B cell (primary cell): ENCODE measurements at regions not wholly inside any gene's neighbourhood (a gene's known extent, or its start where the extent isn't known, plus 50 kb on each side); places are given as distances from the start of the nearest gene placed in this dataset.

Source experiments
- ATAC-seq: fragments of 200-7000 bp; cut with Tn5 transposase; one replicate; pipeline ENCODE4 v1.10.0; 2021; ENCODE audit warnings: low read depth, mild to moderate bottlenecking, moderate number of reproducible peaks, moderate library complexity
- CTCF ChIA-PET: fragments of 350-600 bp; sonication (Branson Sonifier 250); formaldehyde crosslinking; loops from one replicate; lab custom pipeline; 2021; ENCODE audit warnings: antibody characterized with exemption, inconsistent platforms; lab: Charles Lee
- POLR2A ChIA-PET: fragments of 350-600 bp; sonication (Branson Sonifier 250); formaldehyde crosslinking; loops from one replicate; lab custom pipeline; 2021; ENCODE audit warnings: antibody characterized with exemption; lab: Charles Lee
- DNase-seq: peaks from one replicate; pipeline ENCODE4 v3.0.0; 2013
- H2AFZ ChIP-seq: 2 replicates; pipeline ENCODE4 v1.6.1; 2012; ENCODE audit warnings: mild to moderate bottlenecking, low read depth, low read length; ENCODE audit not compliant: insufficient read depth, poor library complexity, severe bottlenecking
- H3K27ac ChIP-seq, 2 donors: 1 replicate in 1 of 2; 2 replicates in 1 of 2; pipeline ENCODE4 v1.5.1; 2012 to 2013; ENCODE audit warnings: low read length in 2 of 2, mild to moderate bottlenecking in 2 of 2, moderate library complexity in 1 of 2
- H3K27me3 ChIP-seq, 4 experiments: fragments of 200-600 bp in 1 of 4; sonication (generic) in 1 of 4; replicated peaks in 1 of 4; 1 replicate in 2 of 4; 2 replicates in 2 of 4; pipeline versions ENCODE4 v1.6.1 to v1.7.0; 2013 to 2016; ENCODE audit warnings: low read length in 3 of 4, mild to moderate bottlenecking in 2 of 4, mixed read lengths in 1 of 4, moderate library complexity in 1 of 4; ENCODE audit not compliant: insufficient read depth in 4 of 4, control insufficient read depth in 3 of 4; ENCODE audit errors: control extremely low read depth in 1 of 4
- H3K36me3 ChIP-seq, 2 experiments: replicated peaks in 1 of 2; 1 replicate in 1 of 2; 2 replicates in 1 of 2; pipeline versions ENCODE4 v1.6.1 to v1.7.1; 2013; ENCODE audit warnings: low read length in 1 of 2; ENCODE audit not compliant: insufficient read depth in 2 of 2, control insufficient read depth in 1 of 2; ENCODE audit errors: control extremely low read depth in 1 of 2, extremely low read depth in 1 of 2
- H3K4me1 ChIP-seq, 2 donors: fragments of 200-600 bp in 1 of 2; sonication (generic) in 1 of 2; 1 replicate in 1 of 2; 2 replicates in 1 of 2; pipeline versions ENCODE4 v1.5.1 to v1.6.1; 2013 to 2017; ENCODE audit warnings: low read length in 2 of 2; ENCODE audit not compliant: control insufficient read depth in 2 of 2, insufficient read depth in 2 of 2
- H3K4me2 ChIP-seq: replicated peaks from 2 replicates; pipeline ENCODE3; 2012; ENCODE audit warnings: mild to moderate bottlenecking, low read depth, low read length; ENCODE audit not compliant: poor library complexity, severe bottlenecking
- H3K4me3 ChIP-seq, 5 experiments: fragments of 200-600 bp in 1 of 5; sonication (generic) in 1 of 5; 1 replicate in 3 of 5; 2 replicates in 2 of 5; pipeline versions ENCODE4 v1.5.1 to v1.7.0; 2011 to 2016; ENCODE audit warnings: low read length in 4 of 5, mild to moderate bottlenecking in 4 of 5, low read depth in 2 of 5, control low read depth in 1 of 5, moderate library complexity in 1 of 5; ENCODE audit not compliant: insufficient read depth in 1 of 5; ENCODE audit errors: control extremely low read depth in 1 of 5, extremely low read depth in 1 of 5
- H3K79me2 ChIP-seq: fragments of 200-600 bp; sonication (generic); one replicate; pipeline ENCODE4 v1.6.0; 2016; ENCODE audit warnings: low read length; ENCODE audit not compliant: control insufficient read depth, insufficient read depth
- H3K9ac ChIP-seq: fragments of 200-600 bp; sonication (generic); 2 replicates; pipeline ENCODE4 v1.6.1; 2017; ENCODE audit warnings: mild to moderate bottlenecking, low read length, moderate library complexity
- H3K9me3 ChIP-seq, 3 donors: one replicate each; pipeline versions ENCODE4 v1.6.1 to v1.7.1; 2013; ENCODE audit warnings: low read length in 2 of 3; ENCODE audit not compliant: control insufficient read depth in 2 of 3, insufficient read depth in 1 of 3; ENCODE audit errors: control extremely low read depth in 1 of 3
- H4K20me1 ChIP-seq: 2 replicates; pipeline ENCODE4 v1.6.0; 2012; ENCODE audit warnings: mild to moderate bottlenecking, low read length; ENCODE audit not compliant: insufficient read depth, control insufficient read depth, poor library complexity, severe bottlenecking
- H3K27ac Mint-ChIP-seq: one replicate; pipeline ENCODE4 v1.8.0; 2021; ENCODE audit warnings: mixed read lengths
- H3K27me3 Mint-ChIP-seq: one replicate; pipeline ENCODE4 v1.8.0; 2021; ENCODE audit warnings: mixed read lengths
- H3K4me1 Mint-ChIP-seq: one replicate; pipeline ENCODE4 v1.8.0; 2021; ENCODE audit warnings: mixed read lengths
- H3K4me3 Mint-ChIP-seq: one replicate; pipeline ENCODE4 v1.8.0; 2021; ENCODE audit warnings: mixed read lengths
- H3K9me3 Mint-ChIP-seq: one replicate; pipeline ENCODE4 v1.8.0; 2022; ENCODE audit warnings: mixed read lengths; ENCODE audit not compliant: insufficient read depth
- EZH2 ChIP-seq: IDR thresholded peaks from 2 replicates; pipeline ENCODE4 v1.6.1; 2012; ENCODE audit warnings: borderline replicate concordance, low read depth, mild to moderate bottlenecking, moderate library complexity, low read length; ENCODE audit not compliant: insufficient read depth, poor library complexity, severe bottlenecking
- WGBS: methylation state at CpG from one replicate; pipeline ENCODE4 v1.1.5; 2013; ENCODE audit warnings: missing lambda C conversion rate; ENCODE audit not compliant: insufficient coverage; 5-methylcytosine and 5-hydroxymethylcytosine counted together
- intact Hi-C: fragments of 100-400 bp; cut with micrococcal nuclease; formaldehyde crosslinking; loops from one replicate; pipeline ENCODE4 v1.10.0; 2022
- TF ChIP-seq, protein P1 (sequence below): fragments of 200-600 bp; IDR thresholded peaks from one replicate; pipeline ENCODE4 v1.8.0; 2022; ENCODE audit warnings: antibody characterized with exemption, mild to moderate bottlenecking

DNA sequence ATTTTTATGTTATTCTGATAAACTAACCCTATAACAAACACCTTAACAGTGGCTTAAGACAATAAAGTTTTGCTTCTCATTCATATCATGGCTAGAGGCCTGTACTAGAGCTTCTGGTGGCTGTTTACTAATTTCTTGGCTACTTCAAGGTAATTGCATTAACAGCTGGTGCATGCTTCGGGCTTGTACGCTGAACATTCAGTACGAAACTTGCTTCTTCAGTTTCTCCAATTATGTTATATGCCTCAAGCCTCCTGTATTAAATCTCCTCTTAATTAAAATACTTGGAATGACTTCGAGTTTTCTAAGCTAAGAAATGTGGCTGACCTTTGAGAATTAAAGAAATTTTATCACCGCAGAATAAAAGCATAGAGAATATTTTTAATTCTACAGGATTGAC, 138.9 kb upstream of the TRAM1L1 start:
- Mint-ChIP-seq H3K4me1 (no peaks in the 10 kb centered on the region), H3K4me3 (no peak overlapping the region), H3K27ac (no peak overlapping the region), H3K9me3 (no peaks in the 10 kb centered on the region), H3K27me3 (no peaks in the 10 kb centered on the region)
- H3K27ac ChIP-seq = no peak overlapping the region
- intact Hi-C loops = no loop called here
- ATAC-seq (no peak), DNase-seq (no peak)
- H2AFZ ChIP-seq = no peak overlapping the region
- H3K79me2 ChIP-seq = no peaks in the 10 kb centered on the region
- ChIA-PET CTCF (no interaction called here), POLR2A (no interaction called here)
- no peak overlapping the region for H3K4me2 ChIP-seq
- H3K9me3 ChIP-seq = no peaks in the 10 kb centered on the region
- no peaks in the 10 kb centered on the region for H3K27me3 ChIP-seq
- no peak for TF ChIP-seq EZH2
- TF ChIP-seq, protein P1, sequence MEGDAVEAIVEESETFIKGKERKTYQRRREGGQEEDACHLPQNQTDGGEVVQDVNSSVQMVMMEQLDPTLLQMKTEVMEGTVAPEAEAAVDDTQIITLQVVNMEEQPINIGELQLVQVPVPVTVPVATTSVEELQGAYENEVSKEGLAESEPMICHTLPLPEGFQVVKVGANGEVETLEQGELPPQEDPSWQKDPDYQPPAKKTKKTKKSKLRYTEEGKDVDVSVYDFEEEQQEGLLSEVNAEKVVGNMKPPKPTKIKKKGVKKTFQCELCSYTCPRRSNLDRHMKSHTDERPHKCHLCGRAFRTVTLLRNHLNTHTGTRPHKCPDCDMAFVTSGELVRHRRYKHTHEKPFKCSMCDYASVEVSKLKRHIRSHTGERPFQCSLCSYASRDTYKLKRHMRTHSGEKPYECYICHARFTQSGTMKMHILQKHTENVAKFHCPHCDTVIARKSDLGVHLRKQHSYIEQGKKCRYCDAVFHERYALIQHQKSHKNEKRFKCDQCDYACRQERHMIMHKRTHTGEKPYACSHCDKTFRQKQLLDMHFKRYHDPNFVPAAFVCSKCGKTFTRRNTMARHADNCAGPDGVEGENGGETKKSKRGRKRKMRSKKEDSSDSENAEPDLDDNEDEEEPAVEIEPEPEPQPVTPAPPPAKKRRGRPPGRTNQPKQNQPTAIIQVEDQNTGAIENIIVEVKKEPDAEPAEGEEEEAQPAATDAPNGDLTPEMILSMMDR = no peak
- no peak overlapping the region for H3K9ac ChIP-seq
- 93% methylated on average over 2 of the region's 5 CpGs for WGBS
- no peak overlapping the region for H3K4me3 ChIP-seq
- H4K20me1 ChIP-seq = no peaks in the 10 kb centered on the region
- no peaks in the 10 kb centered on the region for H3K4me1 ChIP-seq
- no peaks in the 10 kb centered on the region for H3K36me3 ChIP-seq

DNA sequence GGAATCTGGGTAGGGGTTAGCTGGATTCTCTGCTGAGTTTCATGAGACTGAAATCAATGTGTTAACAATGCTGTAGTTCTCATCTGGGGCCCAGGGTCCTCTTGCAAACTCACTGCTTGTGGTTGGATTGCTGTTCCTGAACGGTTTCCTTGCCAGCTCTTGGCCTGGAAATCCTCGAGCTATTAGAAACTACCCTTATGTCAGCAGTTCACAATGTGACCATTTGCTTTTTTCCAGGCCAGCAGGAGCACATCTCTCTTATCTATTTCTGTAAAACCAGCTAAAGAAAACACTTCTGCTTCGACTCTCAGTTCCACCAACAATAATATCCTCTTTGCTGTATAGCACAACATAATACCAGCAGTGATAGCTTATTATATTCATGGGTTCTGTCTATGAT, 140.1 kb upstream of the TRAM1L1 start:
- Mint-ChIP-seq H3K27me3 (no peaks in the 10 kb centered on the region), H3K27ac (no peak overlapping the region), H3K4me1 (no peaks in the 10 kb centered on the region), H3K9me3 (no peaks in the 10 kb centered on the region), H3K4me3 (no peak overlapping the region)
- intact Hi-C loops = no loop called here
- Histone ChIP-seq H3K4me3 (no peak overlapping the region), H3K27me3 (no peaks in the 10 kb centered on the region), H3K9me3 (no peaks in the 10 kb centered on the region), H3K27ac (no peak overlapping the region), H3K4me2 (no peak overlapping the region), H3K9ac (no peak overlapping the region), H3K4me1 (no peaks in the 10 kb centered on the region), H4K20me1 (no peaks in the 10 kb centered on the region), H2AFZ (no peak overlapping the region), H3K79me2 (no peaks in the 10 kb centered on the region), H3K36me3 (no peaks in the 10 kb centered on the region)
- no peak for DNase-seq
- WGBS = 28% methylated on average over 2 of the region's 3 CpGs
- TF ChIP-seq, protein P1 = no peak
- TF ChIP-seq EZH2 = no peak
- CTCF ChIA-PET = no interaction called here
- ATAC-seq = no peak
- POLR2A ChIA-PET = no interaction called here
